Activated naive CD8-positive, alpha-beta T cell treated with anti-CD3 and anti-CD28 coated beads for 36 hours (primary cell): ENCODE measurements at regions not wholly inside any gene's neighbourhood (a gene's known extent, or its start where the extent isn't known, plus 50 kb on each side); places are given as distances from the start of the nearest gene placed in this dataset.
"Not testable (repeated sequence)": the region's sequence is repeated elsewhere in the genome, so short reads cannot be mapped to it uniquely, and the experiment has no call there.

ENCODE experiments used
- DNase-seq: peaks from one replicate; pipeline ENCODE4 v3.0.0; 2021
- H3K27ac Mint-ChIP-seq: one replicate; pipeline ENCODE4 v1.8.0; 2022; ENCODE audit warnings: mild to moderate bottlenecking, moderate library complexity, mixed read lengths
- H3K27me3 Mint-ChIP-seq: one replicate; pipeline ENCODE4 v1.8.0; 2022; ENCODE audit warnings: mild to moderate bottlenecking, mixed read lengths
- H3K36me3 Mint-ChIP-seq: one replicate; pipeline ENCODE4 v1.8.0; 2021; ENCODE audit warnings: mild to moderate bottlenecking, mixed read lengths
- H3K4me1 Mint-ChIP-seq: one replicate; pipeline ENCODE4 v1.8.0; 2021; ENCODE audit warnings: mixed read lengths
- H3K4me3 Mint-ChIP-seq: one replicate; pipeline ENCODE4 v1.8.0; 2022; ENCODE audit warnings: mild to moderate bottlenecking, moderate library complexity, mixed read lengths
- H3K9me3 Mint-ChIP-seq: one replicate; pipeline ENCODE4 v1.8.0; 2022; ENCODE audit warnings: mixed read lengths

- DNase-seq = no peak
- H3K4me1 Mint-ChIP-seq = peaks cover 6% of the 10 kb centered on the region
- H3K9me3 Mint-ChIP-seq = no peaks in the 10 kb centered on the region
- H3K27me3 Mint-ChIP-seq = no peaks in the 10 kb centered on the region
- H3K27ac Mint-ChIP-seq = no peak overlapping the region
- no peak overlapping the region for H3K4me3 Mint-ChIP-seq
- H3K36me3 Mint-ChIP-seq = peaks cover 1% of the 10 kb centered on the region
Measured at GRCh38 chr9:75197561-75197960, 109.2 kb downstream of the OSTF1 start.

DNA sequence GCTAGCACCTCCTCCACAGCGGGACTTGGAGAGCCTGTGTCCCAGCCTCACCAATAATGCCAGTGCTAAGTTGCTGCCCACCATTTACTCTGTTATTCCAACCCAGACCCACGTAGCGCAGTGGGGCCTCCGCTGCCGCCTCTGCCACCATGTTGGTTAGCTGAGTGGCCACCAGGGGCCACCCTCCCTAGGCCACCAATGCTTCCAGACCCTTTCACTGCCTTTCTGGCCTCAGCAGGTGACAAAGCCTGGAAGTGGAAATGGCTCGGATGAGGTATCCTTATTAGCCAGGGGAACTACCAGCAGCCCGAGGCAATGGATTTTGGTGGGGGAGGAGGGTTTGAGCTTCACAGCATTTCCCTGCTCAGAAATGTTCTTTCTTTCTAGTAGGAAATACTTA is 110.1 kb downstream of the OSTF1 start:
- H3K9me3 Mint-ChIP-seq = no peaks in the 10 kb centered on the region
- DNase-seq = no peak
- peaks cover 1% of the 10 kb centered on the region for H3K36me3 Mint-ChIP-seq
- H3K4me3 Mint-ChIP-seq = no peak overlapping the region
- H3K27me3 Mint-ChIP-seq = no peaks in the 10 kb centered on the region
- no peak overlapping the region for H3K27ac Mint-ChIP-seq
- peaks cover 6% of the 10 kb centered on the region for H3K4me1 Mint-ChIP-seq

- H3K36me3 Mint-ChIP-seq = no peaks in the 10 kb centered on the region
- peak overlapping the region; percentile 13 for H3K27ac Mint-ChIP-seq
- H3K4me1 Mint-ChIP-seq = peaks cover 6% of the 10 kb centered on the region
- H3K9me3 Mint-ChIP-seq = no peaks in the 10 kb centered on the region
- no peaks in the 10 kb centered on the region for H3K27me3 Mint-ChIP-seq
- H3K4me3 Mint-ChIP-seq = no peak overlapping the region
- no peak for DNase-seq
Measured at GRCh38 chr9:75200892-75201470, 112.7 kb downstream of the OSTF1 start.

DNA sequence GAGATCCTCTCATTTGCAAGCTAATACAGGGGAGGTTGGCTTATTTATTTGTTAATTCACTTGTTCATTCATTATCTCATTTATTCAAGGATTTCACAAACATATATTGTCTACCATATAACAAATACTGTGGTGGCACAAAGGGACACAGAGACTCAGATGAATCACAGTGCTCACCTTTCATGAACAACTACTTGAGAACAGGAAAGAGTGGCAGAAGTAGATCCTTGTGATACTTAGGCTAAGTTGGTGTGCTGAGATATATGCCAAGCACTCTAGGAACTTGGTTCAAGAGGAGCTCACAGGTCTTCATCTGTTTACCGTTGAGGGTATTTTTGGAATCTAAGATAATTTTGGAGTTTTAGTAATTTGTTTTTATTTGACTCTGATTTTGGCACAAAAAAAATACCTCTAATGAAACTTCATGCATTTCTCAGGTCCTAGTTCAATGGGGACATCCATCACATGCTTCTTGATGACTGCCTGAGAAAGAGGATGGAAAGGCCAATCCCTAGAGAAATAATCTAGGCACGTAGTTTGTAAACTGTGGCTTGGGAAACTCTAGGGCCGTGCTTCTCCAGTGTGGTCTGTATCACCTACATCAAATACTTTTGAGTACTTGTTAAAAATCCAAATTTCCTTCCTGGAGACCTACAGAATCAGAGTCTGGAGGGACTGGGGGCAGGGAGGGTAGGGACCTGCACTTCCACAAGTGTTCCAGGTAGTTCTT is 113.3 kb downstream of the OSTF1 start:
- Mint-ChIP-seq H3K36me3 (no peaks in the 10 kb centered on the region), H3K9me3 (no peaks in the 10 kb centered on the region), H3K27me3 (no peaks in the 10 kb centered on the region), H3K4me1 (peaks cover 6% of the 10 kb centered on the region), H3K4me3 (no peak overlapping the region), H3K27ac (peak overlapping the region; percentile 13)
- no peak for DNase-seq

GRCh38 chr9:75207997-75208396 is 119.7 kb downstream of the OSTF1 start:
- not testable (repeated sequence) for H3K36me3 Mint-ChIP-seq, H3K9me3 Mint-ChIP-seq, DNase-seq, H3K4me1 Mint-ChIP-seq, H3K27me3 Mint-ChIP-seq, H3K4me3 Mint-ChIP-seq, H3K27ac Mint-ChIP-seq

DNA sequence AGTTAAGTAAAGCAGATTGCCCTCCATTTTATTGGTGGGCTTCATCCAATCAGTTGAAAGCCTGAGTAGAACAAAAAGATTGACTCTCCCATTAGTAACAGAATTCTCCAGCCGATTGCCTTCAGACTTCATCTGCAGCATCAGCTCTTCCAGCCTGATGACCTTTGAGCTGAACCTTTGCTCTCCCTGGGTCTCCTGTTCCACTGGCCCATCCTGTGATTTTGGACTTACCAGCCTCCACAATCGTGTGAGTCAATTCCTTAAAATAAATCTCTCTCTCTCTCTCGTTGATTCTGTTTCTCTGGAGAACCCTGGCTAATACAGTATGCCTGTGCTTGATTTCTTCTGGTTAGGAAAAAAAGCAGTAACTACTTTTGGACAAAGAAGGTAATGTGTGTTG is 121.9 kb downstream of the OSTF1 start:
- Mint-ChIP-seq H3K27me3 (no peaks in the 10 kb centered on the region), H3K4me3 (no peak overlapping the region), H3K4me1 (no peaks in the 10 kb centered on the region), H3K9me3 (no peaks in the 10 kb centered on the region), H3K36me3 (peaks cover 5% of the 10 kb centered on the region), H3K27ac (no peak overlapping the region)
- no peak for DNase-seq

- peaks cover 3% of the 10 kb centered on the region for H3K36me3 Mint-ChIP-seq
- no peaks in the 10 kb centered on the region for H3K27me3 Mint-ChIP-seq
- no peaks in the 10 kb centered on the region for H3K9me3 Mint-ChIP-seq
- H3K4me1 Mint-ChIP-seq = no peaks in the 10 kb centered on the region
- H3K27ac Mint-ChIP-seq = no peak overlapping the region
- no peak overlapping the region for H3K4me3 Mint-ChIP-seq
- no peak for DNase-seq
Measured at GRCh38 chr9:75213765-75214164, 125.5 kb downstream of the OSTF1 start.

GRCh38 chr9:75226403-75227139 is 138.3 kb downstream of the OSTF1 start:
- no peak for DNase-seq
- no peak overlapping the region for H3K27ac Mint-ChIP-seq
- peaks cover 15% of the 10 kb centered on the region for H3K9me3 Mint-ChIP-seq
- H3K36me3 Mint-ChIP-seq = peaks cover 19% of the 10 kb centered on the region
- H3K4me3 Mint-ChIP-seq = no peak overlapping the region
- no peaks in the 10 kb centered on the region for H3K27me3 Mint-ChIP-seq
- no peaks in the 10 kb centered on the region for H3K4me1 Mint-ChIP-seq

DNA sequence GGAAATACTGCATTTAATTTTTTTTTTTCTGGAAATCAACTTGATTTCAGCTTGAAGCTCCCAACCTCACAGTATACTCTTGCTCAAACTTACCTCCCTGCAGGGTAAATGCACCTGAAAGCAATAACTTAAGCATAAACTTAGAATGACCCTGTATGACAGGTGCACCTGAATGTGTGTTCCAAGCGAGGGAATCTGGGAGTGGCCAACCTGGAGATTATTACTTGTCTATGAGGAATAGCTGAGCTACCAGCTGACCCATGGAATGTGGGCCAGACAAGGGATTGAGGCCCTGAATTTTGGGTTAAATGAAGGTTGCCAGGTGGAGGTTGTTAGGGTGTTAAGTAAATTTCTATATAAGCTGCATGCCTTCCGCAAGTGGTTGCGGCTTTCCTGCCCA is 140.6 kb downstream of the OSTF1 start:
- Mint-ChIP-seq H3K27me3 (no peaks in the 10 kb centered on the region), H3K4me3 (no peak overlapping the region), H3K36me3 (peaks cover 19% of the 10 kb centered on the region), H3K9me3 (peaks cover 11% of the 10 kb centered on the region), H3K27ac (no peak overlapping the region), H3K4me1 (no peaks in the 10 kb centered on the region)
- no peak for DNase-seq

GRCh38 chr9:75229605-75230332 is 141.5 kb downstream of the OSTF1 start:
- H3K4me1 Mint-ChIP-seq = no peaks in the 10 kb centered on the region
- no peak overlapping the region for H3K4me3 Mint-ChIP-seq
- no peaks in the 10 kb centered on the region for H3K27me3 Mint-ChIP-seq
- no peak for DNase-seq
- H3K36me3 Mint-ChIP-seq = peaks cover 19% of the 10 kb centered on the region
- no peak overlapping the region for H3K27ac Mint-ChIP-seq
- H3K9me3 Mint-ChIP-seq = peaks cover 11% of the 10 kb centered on the region

DNA sequence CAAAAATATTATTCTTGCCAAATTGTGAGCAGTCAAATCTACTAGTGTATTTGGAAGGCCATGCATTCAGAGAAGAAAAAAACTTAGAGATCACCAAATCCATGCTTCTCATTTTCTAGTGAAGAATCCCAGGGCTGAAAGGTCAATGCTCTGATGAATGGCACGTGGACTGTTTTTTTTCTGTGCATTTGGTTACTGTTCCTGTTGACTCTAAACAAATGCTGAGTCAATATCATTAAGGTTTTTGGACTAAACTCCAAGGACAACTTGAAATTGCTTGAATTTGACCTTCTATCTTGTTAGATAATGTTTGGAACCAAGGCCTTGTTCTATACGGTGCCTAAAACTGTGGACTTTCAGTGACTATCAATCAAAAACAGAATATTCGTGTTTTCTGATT is 142.2 kb downstream of the OSTF1 start:
- Mint-ChIP-seq H3K9me3 (peaks cover 15% of the 10 kb centered on the region), H3K36me3 (peaks cover 16% of the 10 kb centered on the region), H3K27me3 (no peaks in the 10 kb centered on the region), H3K4me1 (no peaks in the 10 kb centered on the region), H3K4me3 (no peak overlapping the region), H3K27ac (no peak overlapping the region)
- no peak for DNase-seq

DNA sequence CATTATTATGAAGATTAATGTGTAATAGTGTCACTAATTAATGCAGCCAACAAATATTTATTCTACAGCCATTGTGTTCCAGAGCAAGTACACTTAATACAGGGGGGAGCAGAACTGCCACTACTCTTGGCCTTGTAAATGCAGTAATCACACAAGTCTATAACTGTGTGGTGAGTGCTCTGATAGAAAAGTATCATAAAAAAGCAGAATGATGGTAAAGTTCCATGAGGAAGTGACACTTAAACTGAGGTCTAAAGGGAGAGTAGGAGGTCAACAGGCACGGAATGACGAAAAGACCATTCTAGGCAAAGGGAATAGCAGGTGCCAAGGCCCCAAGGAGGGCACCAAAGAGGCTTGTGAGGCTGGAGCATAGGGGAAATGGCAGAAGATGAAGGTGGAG is 142.9 kb downstream of the OSTF1 start:
- DNase-seq = no peak
- H3K9me3 Mint-ChIP-seq = peaks cover 16% of the 10 kb centered on the region
- no peaks in the 10 kb centered on the region for H3K27me3 Mint-ChIP-seq
- H3K27ac Mint-ChIP-seq = no peak overlapping the region
- no peak overlapping the region for H3K4me3 Mint-ChIP-seq
- H3K36me3 Mint-ChIP-seq = peaks cover 14% of the 10 kb centered on the region
- no peaks in the 10 kb centered on the region for H3K4me1 Mint-ChIP-seq

DNA sequence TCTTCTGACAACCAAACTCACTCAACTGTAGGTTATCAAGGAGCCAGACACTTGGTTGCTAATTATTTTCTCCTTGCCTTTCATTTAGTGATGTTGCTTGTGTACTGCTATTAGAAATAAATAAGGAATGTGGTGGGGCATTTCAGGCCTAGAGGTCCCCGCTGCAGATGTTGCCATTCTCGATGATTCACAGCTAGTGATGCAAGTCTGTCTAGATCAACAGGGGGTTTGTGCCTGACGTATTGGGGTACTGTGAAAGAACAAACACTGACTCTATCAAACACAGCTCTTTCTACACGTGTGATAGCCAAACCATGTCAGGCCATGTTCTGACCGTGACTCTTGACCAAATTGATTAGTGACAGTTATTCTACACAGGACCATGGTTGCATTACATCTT is 144.7 kb downstream of the OSTF1 start:
- Mint-ChIP-seq H3K4me1 (no peaks in the 10 kb centered on the region), H3K27ac (no peak overlapping the region)

DNA sequence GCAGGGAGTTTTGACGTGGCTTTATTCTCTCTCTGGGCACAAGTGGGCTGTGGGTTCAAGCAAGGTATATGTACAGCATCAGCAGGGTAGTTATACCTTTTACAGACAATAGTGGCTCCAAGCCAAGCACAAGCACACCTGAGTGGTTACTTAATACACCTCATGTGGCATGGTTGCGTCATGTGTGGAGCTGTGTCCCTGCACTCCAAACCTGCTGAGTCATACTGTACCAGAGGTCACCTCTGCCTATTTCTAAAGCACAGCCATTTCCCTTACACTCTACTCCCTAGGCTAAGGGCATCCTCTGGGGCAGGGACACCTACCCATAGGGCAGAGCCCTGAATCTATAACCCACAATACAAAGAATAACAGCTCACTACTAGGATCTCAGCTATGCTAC is 147.3 kb downstream of the OSTF1 start:
- H3K4me1 Mint-ChIP-seq = no peaks in the 10 kb centered on the region
- H3K4me3 Mint-ChIP-seq = no peak overlapping the region
- H3K9me3 Mint-ChIP-seq = peaks cover 10% of the 10 kb centered on the region
- no peak for DNase-seq
- peaks cover 3% of the 10 kb centered on the region for H3K36me3 Mint-ChIP-seq
- H3K27me3 Mint-ChIP-seq = no peaks in the 10 kb centered on the region
- H3K27ac Mint-ChIP-seq = no peak overlapping the region

More for the DNA sequence above, 144.7 kb downstream of the OSTF1 start:
- no peak for DNase-seq
- peaks cover 3% of the 10 kb centered on the region for H3K36me3 Mint-ChIP-seq
- peaks cover 10% of the 10 kb centered on the region for H3K9me3 Mint-ChIP-seq
- H3K4me3 Mint-ChIP-seq = no peak overlapping the region
- no peaks in the 10 kb centered on the region for H3K27me3 Mint-ChIP-seq

DNA sequence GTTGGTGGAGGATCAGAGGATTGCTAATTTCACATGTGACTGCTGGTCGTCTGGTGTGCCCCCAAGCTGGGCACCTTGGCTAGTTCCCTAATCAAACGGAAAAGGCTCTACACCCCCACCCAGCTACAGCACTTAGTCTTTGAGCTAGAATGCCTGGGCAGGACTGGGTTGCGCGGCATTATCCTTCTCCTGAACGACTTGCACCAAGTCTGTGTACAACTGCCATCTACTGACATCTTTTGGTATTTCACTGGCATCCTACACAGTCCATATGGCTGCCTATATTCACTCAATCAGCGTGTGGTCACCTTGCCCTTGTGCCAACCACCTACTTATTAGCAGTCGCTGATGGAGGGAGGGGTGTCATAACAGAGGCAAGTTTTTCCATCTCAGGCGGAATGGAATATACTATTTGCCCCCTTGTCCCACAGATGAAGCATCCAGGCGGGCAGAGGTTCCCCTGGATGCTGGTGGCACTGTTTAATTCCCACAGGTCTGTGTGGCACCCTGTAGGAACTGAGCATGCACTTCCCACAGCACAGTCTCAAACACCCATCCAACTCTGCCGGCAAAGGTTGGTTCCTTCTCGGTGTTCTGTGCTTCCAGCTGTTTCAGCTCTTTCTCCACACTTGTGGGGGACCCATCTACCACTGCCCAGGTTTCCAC is 150.1 kb downstream of the OSTF1 start:
- Mint-ChIP-seq H3K4me1 (no peaks in the 10 kb centered on the region), H3K27ac (no peak overlapping the region), H3K27me3 (no peaks in the 10 kb centered on the region), H3K4me3 (no peak overlapping the region), H3K9me3 (peaks cover 10% of the 10 kb centered on the region), H3K36me3 (peaks cover 3% of the 10 kb centered on the region)
- peak; percentile 20 for DNase-seq
